MM.1S (cell line): ENCODE measurements at regions not wholly inside any gene's neighbourhood (a gene's known extent, or its start where the extent isn't known, plus 50 kb on each side); places are given as distances from the start of the nearest gene placed in this dataset.

Experiments
- CTCF ChIP-seq: fragments of 300-600 bp; sonication (generic); IDR thresholded peaks from 2 replicates; pipeline ENCODE4 v1.5.1; 2016; ENCODE audit warnings: antibody characterized with exemption, low read length, mixed read lengths
- EZH2phosphoT487 ChIP-seq: fragments of 300-600 bp; sonication (generic); IDR thresholded peaks from 2 replicates; pipeline ENCODE4 v1.6.1; 2018; ENCODE audit warnings: antibody characterized with exemption, low read length

- no peak for TF ChIP-seq CTCF
- no peak for TF ChIP-seq EZH2phosphoT487
Measured at GRCh38 chr1:4005431-4005830, 105.4 kb upstream of the C1orf174 start.
